ENCODE measurements at regions not wholly inside any gene's neighbourhood (a gene's known extent, or its start where the extent isn't known, plus 50 kb on each side); places are given as distances from the start of the nearest gene placed in this dataset.

DNA sequence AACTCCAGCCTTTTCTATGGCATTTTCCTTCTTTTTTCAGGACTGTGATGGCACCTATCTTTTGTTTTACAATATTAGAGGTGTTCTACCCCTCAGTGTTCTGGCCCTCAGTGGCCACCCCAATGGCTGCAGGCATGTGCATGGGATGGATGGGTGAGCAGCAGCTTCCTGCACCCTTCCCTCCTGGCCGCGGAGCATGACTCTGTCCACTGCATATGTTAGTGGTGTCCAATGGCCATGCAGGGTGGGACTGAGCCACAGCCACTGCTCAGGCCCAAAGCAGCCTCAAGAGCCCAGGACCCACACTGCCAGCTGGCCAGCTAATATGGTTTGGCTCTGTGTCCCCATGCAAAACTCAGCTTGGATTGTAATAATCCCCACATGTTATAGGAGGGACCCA is 1032.3 kb upstream of the FBXO33 start:
- 100% methylated on average over 2 of the region's 2 CpGs for WGBS (ENCODE audit: insufficient coverage)
- H3K9me3 Mint-ChIP-seq = peaks cover 12 to 21% of the 10 kb centered on the region in 2 donors
- peaks cover 6% of the 10 kb centered on the region for H3K36me3 Mint-ChIP-seq
- no peak for DNase-seq
- H3K27ac Mint-ChIP-seq = no peak overlapping the region
- no peak overlapping the region for H3K4me3 Mint-ChIP-seq
- H3K4me1 ChIP-seq (ENCODE audit: control insufficient read depth, insufficient read depth, low read length) = no peaks in the 10 kb centered on the region
- no peaks in the 10 kb centered on the region for H3K36me3 ChIP-seq (ENCODE audit: control insufficient read depth, insufficient read depth, low read length)
- H3K27me3 ChIP-seq (ENCODE audit: control insufficient read depth, insufficient read depth, low read length) = no peaks in the 10 kb centered on the region
- no peak overlapping the region for H3K4me3 ChIP-seq (ENCODE audit: low read length)
- TF ChIP-seq, protein P1, sequence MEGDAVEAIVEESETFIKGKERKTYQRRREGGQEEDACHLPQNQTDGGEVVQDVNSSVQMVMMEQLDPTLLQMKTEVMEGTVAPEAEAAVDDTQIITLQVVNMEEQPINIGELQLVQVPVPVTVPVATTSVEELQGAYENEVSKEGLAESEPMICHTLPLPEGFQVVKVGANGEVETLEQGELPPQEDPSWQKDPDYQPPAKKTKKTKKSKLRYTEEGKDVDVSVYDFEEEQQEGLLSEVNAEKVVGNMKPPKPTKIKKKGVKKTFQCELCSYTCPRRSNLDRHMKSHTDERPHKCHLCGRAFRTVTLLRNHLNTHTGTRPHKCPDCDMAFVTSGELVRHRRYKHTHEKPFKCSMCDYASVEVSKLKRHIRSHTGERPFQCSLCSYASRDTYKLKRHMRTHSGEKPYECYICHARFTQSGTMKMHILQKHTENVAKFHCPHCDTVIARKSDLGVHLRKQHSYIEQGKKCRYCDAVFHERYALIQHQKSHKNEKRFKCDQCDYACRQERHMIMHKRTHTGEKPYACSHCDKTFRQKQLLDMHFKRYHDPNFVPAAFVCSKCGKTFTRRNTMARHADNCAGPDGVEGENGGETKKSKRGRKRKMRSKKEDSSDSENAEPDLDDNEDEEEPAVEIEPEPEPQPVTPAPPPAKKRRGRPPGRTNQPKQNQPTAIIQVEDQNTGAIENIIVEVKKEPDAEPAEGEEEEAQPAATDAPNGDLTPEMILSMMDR (IDR thresholded peaks at IDR 0.05) = no peak
- intact Hi-C loops (cut with micrococcal nuclease) = no loop called here
- peaks cover 9% of the 10 kb centered on the region for H3K9me3 ChIP-seq (ENCODE audit: control insufficient read depth, insufficient read depth, low read length)
- H3K27me3 Mint-ChIP-seq (ENCODE audit: low read depth in 2 of 2) = no peaks in the 10 kb centered on the region
- no peak overlapping the region for H3K27ac ChIP-seq (ENCODE audit: low read length)
- no peak for ATAC-seq
- H3K4me1 Mint-ChIP-seq = no peaks in the 10 kb centered on the region

DNA sequence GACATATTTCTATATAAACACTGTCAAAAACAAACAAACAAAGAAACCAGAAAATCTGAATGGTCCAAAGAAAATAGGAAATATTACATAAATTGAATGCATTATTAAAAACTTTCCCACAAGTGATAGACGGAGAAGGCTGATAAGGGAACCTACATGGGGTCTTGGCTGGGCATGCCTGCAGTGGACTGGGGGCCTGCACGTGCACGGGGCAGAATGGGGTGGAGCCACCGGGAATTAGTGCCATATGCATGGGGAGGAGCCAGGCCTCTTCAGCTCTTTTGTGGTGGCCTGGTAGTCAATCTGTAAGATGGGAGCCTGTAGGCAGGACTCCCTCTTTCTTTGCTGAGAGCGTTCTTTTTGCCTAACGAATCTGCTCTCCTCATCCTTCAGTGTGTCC is 1031.7 kb upstream of the FBXO33 start:
- peaks cover 12 to 21% of the 10 kb centered on the region in 2 donors for H3K9me3 Mint-ChIP-seq
- WGBS (ENCODE audit: insufficient coverage) = 91% methylated on average over 6 of the region's 6 CpGs
- no peaks in the 10 kb centered on the region for H3K4me1 Mint-ChIP-seq

DNA sequence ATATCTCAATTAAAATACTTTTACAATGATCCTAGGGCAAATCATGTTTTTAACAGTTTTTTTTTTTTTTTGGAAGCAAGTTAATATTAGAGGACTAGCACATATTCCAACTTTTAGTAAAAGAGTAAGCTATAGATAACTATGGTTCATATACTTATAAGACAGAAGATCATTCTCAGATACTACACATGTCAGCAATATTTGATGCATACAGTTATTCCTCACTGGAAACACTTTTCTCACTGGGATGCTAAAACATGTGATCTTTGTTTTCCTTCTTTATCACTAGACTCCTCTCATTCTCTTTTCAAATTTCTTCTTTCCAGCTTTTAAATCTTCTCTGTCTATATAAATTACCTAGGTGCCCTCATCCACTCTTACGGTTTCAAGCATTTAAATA is 1020.4 kb upstream of the FBXO33 start:
- Histone ChIP-seq H3K4me3 (ENCODE audit: low read length) (no peak overlapping the region), H3K4me1 (ENCODE audit: control insufficient read depth, insufficient read depth, low read length) (no peaks in the 10 kb centered on the region)
- WGBS (ENCODE audit: insufficient coverage) = 100% methylated on average over 1 of the region's 1 CpG

More for the DNA sequence above, 1031.7 kb upstream of the FBXO33 start:
- Mint-ChIP-seq H3K36me3 (peaks cover 6% of the 10 kb centered on the region), H3K27ac (no peak overlapping the region), H3K4me3 (no peak overlapping the region), H3K27me3 (ENCODE audit: low read depth in 2 of 2) (no peaks in the 10 kb centered on the region)
- H3K9me3 ChIP-seq (ENCODE audit: control insufficient read depth, insufficient read depth, low read length) = peaks cover 9% of the 10 kb centered on the region
- ATAC-seq = no peak
- DNase-seq = no peak
- TF ChIP-seq, protein P1 (IDR thresholded peaks at IDR 0.05) = no peak
- H3K4me1 ChIP-seq (ENCODE audit: control insufficient read depth, insufficient read depth, low read length) = no peaks in the 10 kb centered on the region
- no peak overlapping the region for H3K4me3 ChIP-seq (ENCODE audit: low read length)
- H3K27ac ChIP-seq (ENCODE audit: low read length) = no peak overlapping the region
- intact Hi-C loops (cut with micrococcal nuclease) = no loop called here
- no peaks in the 10 kb centered on the region for H3K27me3 ChIP-seq (ENCODE audit: control insufficient read depth, insufficient read depth, low read length)
- H3K36me3 ChIP-seq (ENCODE audit: control insufficient read depth, insufficient read depth, low read length) = no peaks in the 10 kb centered on the region

DNA sequence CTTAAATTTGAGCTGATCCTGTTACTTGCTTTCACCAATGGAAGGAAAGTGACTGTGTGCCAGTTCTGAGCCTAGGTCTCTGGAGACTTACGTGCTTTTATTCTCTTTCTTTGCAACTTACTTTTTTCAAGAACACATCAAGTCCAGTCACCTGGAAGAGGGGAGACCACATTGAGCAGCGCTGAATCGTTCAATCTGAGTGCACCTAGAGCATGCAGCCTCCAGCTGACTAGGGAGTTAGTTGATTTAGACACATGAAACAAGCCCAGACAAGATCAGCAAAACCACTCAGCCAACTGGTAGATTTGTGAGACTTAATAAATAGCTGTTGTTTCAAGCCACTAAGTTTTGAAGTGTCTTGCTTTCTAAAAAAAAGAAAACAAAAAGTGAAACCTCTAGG is 1014.8 kb upstream of the FBXO33 start:
- TF ChIP-seq, protein P1 (IDR thresholded peaks at IDR 0.05) = no peak
- Histone ChIP-seq H3K27me3 (ENCODE audit: control insufficient read depth, insufficient read depth, low read length) (no peaks in the 10 kb centered on the region), H3K36me3 (ENCODE audit: control insufficient read depth, insufficient read depth, low read length) (no peaks in the 10 kb centered on the region), H3K27ac (ENCODE audit: low read length) (no peak overlapping the region), H3K4me3 (ENCODE audit: low read length) (no peak overlapping the region), H3K9me3 (ENCODE audit: control insufficient read depth, insufficient read depth, low read length) (no peaks in the 10 kb centered on the region), H3K4me1 (ENCODE audit: control insufficient read depth, insufficient read depth, low read length) (no peaks in the 10 kb centered on the region)
- WGBS (ENCODE audit: insufficient coverage) = 67% methylated on average over 3 of the region's 3 CpGs
- H3K4me1 Mint-ChIP-seq = no peaks in the 10 kb centered on the region
- DNase-seq = no peak
- H3K9me3 Mint-ChIP-seq = peaks cover 16 to 22% of the 10 kb centered on the region in 2 donors
- no peaks in the 10 kb centered on the region for H3K36me3 Mint-ChIP-seq
- no peaks in the 10 kb centered on the region for H3K27me3 Mint-ChIP-seq (ENCODE audit: low read depth in 2 of 2)
- intact Hi-C loops (cut with micrococcal nuclease) = no loop called here
- no peak overlapping the region for H3K4me3 Mint-ChIP-seq
- ATAC-seq = no peak
- no peak overlapping the region for H3K27ac Mint-ChIP-seq

More for the DNA sequence above, 1020.4 kb upstream of the FBXO33 start:
- Mint-ChIP-seq H3K36me3 (no peaks in the 10 kb centered on the region), H3K9me3 (peaks cover 10 to 20% of the 10 kb centered on the region in 2 donors), H3K4me3 (no peak overlapping the region), H3K27ac (no peak overlapping the region), H3K4me1 (no peaks in the 10 kb centered on the region), H3K27me3 (ENCODE audit: low read depth in 2 of 2) (no peaks in the 10 kb centered on the region)
- Histone ChIP-seq H3K36me3 (ENCODE audit: control insufficient read depth, insufficient read depth, low read length) (no peaks in the 10 kb centered on the region), H3K9me3 (ENCODE audit: control insufficient read depth, insufficient read depth, low read length) (no peaks in the 10 kb centered on the region), H3K27me3 (ENCODE audit: control insufficient read depth, insufficient read depth, low read length) (no peaks in the 10 kb centered on the region), H3K27ac (ENCODE audit: low read length) (no peak overlapping the region)
- ATAC-seq = no peak
- TF ChIP-seq, protein P1 (IDR thresholded peaks at IDR 0.05) = no peak
- DNase-seq = no peak
- intact Hi-C loops (cut with micrococcal nuclease) = no loop called here
